ENCODE measurements at regions not wholly inside any gene's neighbourhood (a gene's known extent, or its start where the extent isn't known, plus 50 kb on each side); places are given as distances from the start of the nearest gene placed in this dataset.
"Not testable (repeated sequence)": the region's sequence is repeated elsewhere in the genome, so short reads cannot be mapped to it uniquely, and the experiment has no call there.

DNA sequence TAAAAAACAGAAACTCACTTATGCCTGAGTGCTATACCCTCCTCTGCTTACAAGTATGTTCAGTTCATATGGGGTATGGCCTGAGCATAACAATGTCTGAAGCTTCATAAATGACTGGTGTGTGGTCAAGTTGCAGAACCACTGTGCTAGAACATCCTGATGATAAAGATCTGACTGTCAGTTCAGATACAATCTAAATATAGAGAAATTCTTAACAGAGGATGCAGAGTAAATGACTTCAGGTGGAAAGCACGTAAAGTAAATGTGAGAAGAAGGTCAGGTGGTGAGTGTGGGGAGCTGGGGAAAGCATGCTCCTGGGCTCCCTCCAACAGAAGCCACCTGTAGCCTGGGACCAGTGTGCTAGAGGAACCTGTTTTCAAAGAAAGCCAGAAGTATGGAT is 926.2 kb downstream of the TSN start:
- DNase-seq = no peak

DNA sequence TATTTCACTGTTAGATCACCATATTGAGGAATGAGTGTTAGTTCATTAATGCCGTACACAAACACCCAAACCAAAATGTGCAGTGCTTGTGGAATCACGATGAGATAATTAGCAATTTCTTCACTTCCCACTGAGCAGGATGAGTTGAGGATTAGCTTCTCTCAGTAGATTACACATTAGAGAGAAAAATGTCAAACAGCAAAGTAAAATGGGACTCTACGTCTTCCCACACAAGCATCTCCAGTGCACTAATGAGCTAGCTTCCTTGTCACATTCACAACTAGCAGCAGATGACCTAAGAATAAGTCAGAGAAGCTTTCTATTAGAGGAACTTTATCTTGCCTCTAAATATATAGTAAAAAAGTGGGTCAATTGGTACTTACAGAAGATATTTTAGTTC is 926.9 kb downstream of the TSN start:
- DNase-seq = no peak

DNA sequence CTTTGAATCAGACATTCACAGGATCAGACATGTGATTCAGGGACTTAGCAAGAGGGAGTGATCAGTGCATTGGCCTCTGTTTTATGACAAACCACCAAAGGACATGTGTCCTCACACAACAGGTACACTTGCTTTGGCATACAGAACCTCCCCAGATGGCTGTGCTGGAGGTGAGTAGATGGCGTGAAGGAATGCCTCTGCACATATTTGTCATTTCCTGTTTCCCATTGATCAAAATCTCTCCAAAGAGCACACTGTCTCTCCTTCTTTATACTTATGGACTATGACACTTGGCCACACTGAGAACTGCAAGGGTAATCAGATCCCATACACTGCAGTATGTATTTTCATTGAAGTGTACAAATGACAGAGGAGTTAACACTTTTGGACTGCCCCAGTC is 927.6 kb downstream of the TSN start:
- DNase-seq = no peak

DNA sequence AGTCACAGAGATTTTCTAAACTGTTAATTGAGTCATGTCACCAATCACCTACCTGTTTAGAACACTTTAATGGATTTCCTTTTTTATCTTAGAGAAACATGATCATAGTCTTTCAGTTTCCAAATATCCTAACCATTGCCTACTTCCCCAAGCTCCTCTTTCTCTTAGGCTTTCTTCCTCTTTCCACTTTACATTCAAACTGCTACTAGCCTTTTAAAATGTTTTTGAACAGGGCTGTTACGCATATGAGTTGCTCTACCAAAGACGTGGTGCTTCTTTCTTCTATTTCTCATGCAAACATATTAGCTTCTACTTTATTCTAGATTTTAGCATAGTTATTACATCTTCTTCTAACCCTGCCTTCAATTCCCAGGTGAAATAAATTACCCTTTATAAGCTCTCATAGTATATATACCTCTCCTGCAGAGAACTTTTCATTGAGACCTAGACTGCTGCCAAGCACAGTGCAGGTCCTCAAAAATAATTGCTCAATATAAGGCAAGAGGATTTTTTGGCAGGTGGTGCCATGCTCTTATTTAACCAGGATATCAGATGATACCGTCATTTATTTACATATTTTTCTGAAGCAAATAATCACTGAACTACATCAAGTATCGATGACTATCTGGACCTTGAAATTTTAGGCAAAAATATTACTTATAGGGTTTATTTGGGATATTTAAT is 937.1 kb downstream of the TSN start:
- DNase-seq = no peak

DNA sequence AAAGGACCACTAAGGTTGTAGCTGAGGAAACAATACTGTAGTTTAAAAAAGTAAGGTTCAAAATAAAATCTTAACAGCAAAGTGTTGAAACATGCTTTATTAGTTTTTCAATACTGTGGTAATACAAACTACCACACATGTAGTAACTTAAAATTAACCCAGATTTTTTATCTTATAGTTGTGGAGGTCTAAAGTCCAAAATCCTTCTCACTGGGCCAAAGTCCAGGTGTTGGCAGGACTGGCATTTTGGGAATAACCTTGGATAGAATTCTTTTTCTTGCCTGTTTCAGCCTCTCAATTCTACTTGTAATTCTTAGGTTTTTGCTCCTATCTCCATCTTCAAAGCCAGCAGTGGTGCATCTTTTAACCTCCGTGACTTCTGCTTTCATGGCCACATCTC is 942.0 kb downstream of the TSN start:
- DNase-seq = no peak

DNA sequence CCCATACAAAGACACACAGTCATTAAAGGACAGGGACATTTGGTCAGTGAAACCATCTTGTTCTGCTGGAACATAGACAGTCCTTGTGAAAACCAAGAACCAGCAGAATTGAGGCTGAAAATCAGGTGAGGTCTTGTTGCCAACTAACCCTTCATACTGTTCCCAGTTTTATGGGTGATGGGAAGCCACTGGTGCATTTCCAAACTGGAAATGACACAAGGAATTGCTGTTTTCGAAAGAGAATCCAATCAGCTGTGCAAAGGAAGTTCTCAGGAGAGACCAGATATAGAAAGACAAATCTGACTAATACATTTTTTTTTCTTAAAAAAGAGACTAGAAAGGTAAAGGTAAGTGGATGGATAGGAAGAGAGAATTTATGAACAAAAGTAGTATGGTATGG is 948.2 kb downstream of the TSN start:
- no peak for DNase-seq

- DNase-seq = no peak
Observed at GRCh38 chr2:122704109-122704563, 948.7 kb downstream of the TSN start.

DNA sequence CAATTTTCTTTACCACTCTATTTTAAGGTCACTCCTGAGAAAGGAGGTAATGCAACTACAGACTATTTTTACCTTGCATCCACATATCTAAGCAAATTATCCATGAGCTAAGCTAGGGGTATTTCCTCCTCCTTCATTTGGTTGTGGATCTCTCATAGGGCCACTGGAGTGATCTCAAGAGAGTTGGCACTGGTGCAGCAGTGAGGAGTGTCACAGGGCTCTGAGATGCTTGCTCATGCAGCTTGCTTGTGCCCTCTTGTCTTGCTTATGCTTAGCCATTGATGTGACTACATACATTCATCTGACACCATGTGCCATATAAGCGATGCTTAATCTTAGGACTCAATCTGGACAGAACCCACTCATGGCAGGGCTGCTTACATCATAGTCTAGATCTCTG is 950.3 kb downstream of the TSN start:
- DNase-seq = no peak

- no peak for DNase-seq
Observed at GRCh38 chr2:122706757-122707223, 951.3 kb downstream of the TSN start.

DNA sequence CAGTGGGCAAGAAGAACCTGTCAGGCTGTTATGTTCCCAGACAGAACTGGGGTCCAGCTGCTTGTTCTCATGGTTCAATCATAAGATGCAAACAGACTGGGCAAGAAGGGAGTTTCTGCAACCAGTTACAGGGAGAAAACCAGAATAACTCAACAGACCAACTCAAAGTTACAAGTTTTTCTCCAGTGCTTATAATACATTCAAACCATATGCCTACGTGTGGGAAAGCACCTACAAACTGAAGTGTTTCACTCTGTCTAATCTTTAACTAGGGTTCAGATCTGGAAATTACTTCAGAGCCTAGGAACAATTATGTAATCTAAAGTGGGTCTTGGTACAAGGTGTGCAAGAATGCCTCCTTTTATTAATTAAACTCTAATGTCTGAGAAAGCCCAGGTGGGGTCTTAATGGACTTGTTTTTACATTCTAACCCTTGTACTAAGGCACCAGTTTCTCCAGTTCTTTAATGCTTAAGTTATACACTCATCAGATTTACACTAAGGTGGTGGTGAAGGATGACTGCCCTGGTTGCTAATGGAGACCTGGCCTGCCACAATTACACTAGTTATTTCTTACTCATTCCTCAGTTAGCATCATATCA is 951.9 kb downstream of the TSN start:
- DNase-seq = no peak

GRCh38 chr2:122710049-122710448 is 954.6 kb downstream of the TSN start:
- no peak for DNase-seq

DNA sequence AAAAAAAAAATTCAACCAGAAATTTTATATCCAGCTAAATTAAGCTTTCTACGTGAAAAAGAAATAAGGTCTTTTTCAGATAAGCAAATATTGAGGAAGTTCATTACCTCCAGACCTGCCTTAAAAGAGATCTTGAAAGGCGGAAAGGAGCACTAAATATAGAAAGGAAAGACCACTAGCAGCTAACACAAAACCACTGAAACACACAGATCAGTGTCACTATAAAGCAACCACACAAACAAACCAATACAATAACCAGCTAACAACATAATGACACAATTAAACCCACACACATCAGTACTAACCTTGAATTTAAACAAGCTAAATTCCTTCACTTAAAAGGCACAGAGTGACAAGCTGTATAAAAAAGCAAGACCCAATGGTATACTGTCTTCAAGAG is 958.3 kb downstream of the TSN start:
- no peak for DNase-seq

GRCh38 chr2:122720822-122721221 is 965.4 kb downstream of the TSN start:
- DNase-seq = not testable (repeated sequence)

DNA sequence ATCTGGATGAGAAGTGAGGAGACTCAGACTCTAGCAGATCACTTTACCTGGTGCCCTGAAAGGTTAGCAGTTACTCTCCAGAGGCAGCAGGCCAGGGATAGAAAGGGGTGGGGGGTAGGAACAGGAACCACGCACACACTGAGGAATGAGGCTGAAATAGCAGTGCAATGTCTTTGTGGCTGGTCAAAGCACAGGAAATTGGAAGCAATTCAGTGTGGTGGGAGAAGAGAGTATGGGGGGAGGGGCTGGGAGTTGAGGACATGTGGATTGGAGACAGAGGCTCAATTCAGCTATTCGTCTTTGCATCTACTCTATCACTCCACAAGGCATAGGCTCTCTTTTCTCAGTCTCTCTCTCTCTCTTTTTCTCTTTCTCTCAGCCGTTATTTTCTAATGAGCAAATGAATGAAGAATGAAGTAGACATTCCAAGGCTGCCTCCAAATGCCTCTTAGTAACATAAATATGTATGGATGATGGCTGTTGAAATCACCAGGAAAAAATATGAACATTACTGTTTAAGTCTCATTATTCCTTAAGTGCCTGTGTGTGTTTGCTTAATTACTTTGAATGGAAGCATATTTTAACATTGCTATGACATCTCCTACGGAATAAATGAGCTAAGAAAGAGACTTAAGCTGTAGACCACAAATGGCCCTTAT is 979.4 kb downstream of the TSN start:
- no peak for DNase-seq

- DNase-seq = no peak
Observed at GRCh38 chr2:122736279-122736678, 980.8 kb downstream of the TSN start.

- no peak for DNase-seq
Observed at GRCh38 chr2:122737429-122738077, 982.1 kb downstream of the TSN start.

GRCh38 chr2:122739732-122740593 is 984.5 kb downstream of the TSN start:
- no peak for DNase-seq

DNA sequence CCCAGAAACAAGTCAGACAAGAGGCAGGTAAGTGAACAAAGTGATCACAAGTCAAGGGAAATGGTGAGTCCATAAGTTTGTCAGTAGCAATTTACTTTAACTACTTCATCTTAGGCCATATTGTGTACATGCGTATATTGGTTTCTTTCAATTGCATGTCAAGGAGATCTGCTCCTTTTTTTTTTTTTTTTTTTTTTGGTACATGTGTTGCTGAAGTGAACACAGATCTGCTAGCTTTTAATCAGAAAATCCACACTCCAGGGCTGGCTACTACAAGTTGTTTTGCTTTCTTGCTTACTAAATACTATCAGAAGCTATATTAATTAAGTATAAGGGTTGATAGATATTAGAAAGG is 985.1 kb downstream of the TSN start:
- no peak for DNase-seq

DNA sequence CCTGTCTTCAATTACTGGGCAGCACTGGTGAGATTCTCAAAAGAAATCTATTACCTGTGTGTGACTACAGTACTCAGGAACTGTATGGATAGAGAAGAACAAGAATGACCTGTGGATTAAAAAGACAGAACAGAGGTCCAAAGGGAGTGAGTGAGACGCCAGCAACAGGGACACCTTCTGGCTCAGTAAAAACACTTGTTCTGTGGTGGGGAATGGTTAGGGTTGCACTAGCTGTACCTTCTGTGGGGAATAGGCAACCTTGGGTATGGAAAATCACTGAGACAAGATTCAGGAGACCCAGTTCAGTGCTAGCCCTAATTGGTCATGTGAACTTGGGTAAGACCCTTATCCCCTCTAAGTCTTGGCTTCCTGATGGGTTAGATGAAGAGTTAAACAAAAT is 986.0 kb downstream of the TSN start:
- DNase-seq = no peak

DNA sequence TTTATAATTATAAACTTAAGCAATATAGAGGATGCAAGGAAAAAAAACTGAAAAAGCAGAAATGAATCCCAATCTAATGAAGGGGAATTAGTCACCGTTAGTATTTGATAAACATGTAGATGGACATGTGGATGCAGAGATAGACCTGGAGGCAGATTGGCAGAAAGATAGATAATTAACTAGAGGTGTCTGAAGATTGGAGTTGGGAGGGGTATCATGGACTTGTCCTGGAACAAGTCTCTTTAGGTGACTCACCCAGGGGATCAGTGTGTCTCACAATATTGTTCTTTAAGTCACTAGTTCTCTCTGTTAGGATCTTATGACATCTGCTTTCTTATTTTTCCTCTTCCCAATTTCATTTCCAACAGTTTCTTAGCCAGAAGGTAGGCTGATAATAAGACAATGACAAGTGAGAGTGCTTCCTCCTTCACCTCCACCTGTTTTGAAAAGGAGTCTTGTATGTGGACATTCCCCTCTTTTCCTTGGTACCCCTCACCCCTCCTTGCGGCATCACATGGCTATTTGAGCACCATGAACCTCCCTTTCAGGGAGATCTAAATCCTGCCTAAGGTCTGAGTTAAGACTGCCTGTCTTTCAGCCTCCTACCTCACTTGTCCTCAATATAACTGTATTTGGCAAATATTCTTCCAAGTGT is 987.7 kb downstream of the TSN start:
- no peak for DNase-seq

GRCh38 chr2:122745603-122746002 is 990.2 kb downstream of the TSN start:
- peak; percentile 50 for DNase-seq

- DNase-seq = no peak
Observed at GRCh38 chr2:122747670-122748069, 992.2 kb downstream of the TSN start.
